Liver (tissue), 8 donors: ENCODE measurements at regions not wholly inside any gene's neighbourhood (a gene's known extent, or its start where the extent isn't known, plus 50 kb on each side); places are given as distances from the start of the nearest gene placed in this dataset.

ENCODE experiments used
- DNase-seq: peaks from one replicate; pipeline ENCODE4 v3.0.0-alpha.2; 2017; ENCODE audit warnings: low spot score
- H3K27ac ChIP-seq, 2 donors: one replicate each; pipeline ENCODE4 v1.7.0; 2013; ENCODE audit warnings: inconsistent platforms in 2 of 2, low read length in 2 of 2, control low read depth in 1 of 2, low read depth in 1 of 2, mild to moderate bottlenecking in 1 of 2
- H3K27me3 ChIP-seq, 4 donors: one replicate each; pipeline versions ENCODE4 v1.6.1 to v1.7.0; 2013; ENCODE audit warnings: low read length in 3 of 4, inconsistent platforms in 1 of 4, mild to moderate bottlenecking in 1 of 4, moderate library complexity in 1 of 4; ENCODE audit not compliant: control insufficient read depth in 4 of 4, insufficient read depth in 4 of 4
- H3K36me3 ChIP-seq, 4 donors: one replicate each; pipeline versions ENCODE4 v1.6.1 to v1.7.0; 2013; ENCODE audit warnings: low read length in 3 of 4, mild to moderate bottlenecking in 3 of 4, low read depth in 1 of 4, moderate library complexity in 1 of 4; ENCODE audit not compliant: control insufficient read depth in 4 of 4, insufficient read depth in 3 of 4
- H3K4me1 ChIP-seq, 4 donors: one replicate each; pipeline versions ENCODE4 v1.6.1 to v1.7.0; 2013; ENCODE audit warnings: low read length in 3 of 4, mild to moderate bottlenecking in 3 of 4, moderate library complexity in 1 of 4; ENCODE audit not compliant: control insufficient read depth in 4 of 4, insufficient read depth in 4 of 4
- H3K4me3 ChIP-seq, 3 donors: one replicate each; pipeline versions ENCODE4 v1.6.1 to v1.7.0; 2013; ENCODE audit warnings: low read length in 3 of 3, control low read depth in 1 of 3, low read depth in 1 of 3, mild to moderate bottlenecking in 1 of 3
- H3K9ac ChIP-seq, 2 donors: one replicate each; pipeline ENCODE4 v1.7.0; 2013; ENCODE audit warnings: low read length in 2 of 2, mild to moderate bottlenecking in 2 of 2, moderate library complexity in 2 of 2, control low read depth in 1 of 2, low read depth in 1 of 2
- H3K9me3 ChIP-seq, 4 donors: one replicate each; pipeline versions ENCODE4 v1.6.1 to v1.7.0; 2013; ENCODE audit warnings: low read length in 3 of 4; ENCODE audit not compliant: control insufficient read depth in 4 of 4
- EGR1 ChIP-seq, 2 donors: IDR thresholded peaks; 2 replicates each; pipeline ENCODE4 v1.6.1; 2016 to 2018; ENCODE audit warnings: antibody characterized with exemption in 2 of 2, low read depth in 2 of 2
- FOXA1 ChIP-seq: IDR thresholded peaks from 2 replicates; pipeline ENCODE4 v1.6.1; 2016; ENCODE audit warnings: antibody characterized with exemption
- FOXA2 ChIP-seq: IDR thresholded peaks from 2 replicates; pipeline ENCODE4 v1.6.1; 2016; ENCODE audit warnings: antibody characterized with exemption
- GABPA ChIP-seq, 2 donors: IDR thresholded peaks in 1 of 2; conservative IDR thresholded peaks in 1 of 2; 2 replicates each; pipeline ENCODE4 v1.6.1; 2016; ENCODE audit warnings: antibody characterized with exemption in 2 of 2, mild to moderate bottlenecking in 1 of 2, moderate library complexity in 1 of 2
- HNF4A ChIP-seq, 2 donors: conservative IDR thresholded peaks; 2 replicates each; pipeline ENCODE4 v1.6.1; 2016; ENCODE audit warnings: antibody characterized with exemption in 2 of 2, mild to moderate bottlenecking in 2 of 2
- JUND ChIP-seq, 2 donors: IDR thresholded peaks; 2 replicates each; pipeline ENCODE4 v1.6.1; 2016; ENCODE audit warnings: antibody characterized with exemption in 2 of 2
- NR2F2 ChIP-seq: IDR thresholded peaks from 2 replicates; pipeline ENCODE4 v1.6.1; 2016; ENCODE audit warnings: antibody characterized with exemption
- RAD21 ChIP-seq, 2 donors: IDR thresholded peaks; 2 replicates each; pipeline ENCODE4 v1.6.1; 2016; ENCODE audit warnings: antibody characterized with exemption in 2 of 2, mild to moderate bottlenecking in 2 of 2
- RXRA ChIP-seq, 2 donors: IDR thresholded peaks; 2 replicates each; pipeline ENCODE4 v1.6.1; 2017 to 2018; ENCODE audit warnings: antibody characterized with exemption in 2 of 2, mild to moderate bottlenecking in 1 of 2
- SP1 ChIP-seq: IDR thresholded peaks from 2 replicates; pipeline ENCODE4 v1.6.1; 2018; ENCODE audit warnings: antibody characterized with exemption, mild to moderate bottlenecking
- TAF1 ChIP-seq: conservative IDR thresholded peaks from 2 replicates; pipeline ENCODE4 v1.6.1; 2016; ENCODE audit warnings: antibody characterized with exemption, mild to moderate bottlenecking
- YY1 ChIP-seq: IDR thresholded peaks from 2 replicates; pipeline ENCODE4 v1.6.1; 2016; ENCODE audit warnings: antibody characterized with exemption, mild to moderate bottlenecking
- WGBS: extraction: QIAGEN DNeasy Blood & Tissue Kit; methylation state at CpG from one replicate; pipeline ENCODE4 v1.1.7; 2013; 5-methylcytosine and 5-hydroxymethylcytosine counted together
- TF ChIP-seq, protein P1 (sequence below): IDR thresholded peaks from 2 replicates; pipeline ENCODE4 v1.6.1; 2016; ENCODE audit warnings: antibody characterized with exemption
- TF ChIP-seq, protein P2 (sequence below): IDR thresholded peaks from 2 replicates; pipeline ENCODE4 v1.6.1; 2016; ENCODE audit warnings: antibody characterized with exemption
- TF ChIP-seq, protein P3 (sequence below): IDR thresholded peaks from 2 replicates; pipeline ENCODE4 v1.6.1; 2016; ENCODE audit warnings: antibody characterized with exemption, mild to moderate bottlenecking
- TF ChIP-seq, protein P4 (sequence below): fragments of 150-350 bp; IDR thresholded peaks from 2 replicates; pipeline ENCODE4 v1.5.1; 2017; ENCODE audit warnings: improper control_type of control experiment, low read depth, low read length; ENCODE audit not compliant: missing input control
- TF ChIP-seq, protein P5 (sequence below): IDR thresholded peaks from 2 replicates; pipeline ENCODE4 v1.6.1; 2016; ENCODE audit warnings: antibody characterized with exemption
- donor health status: healthy.
- donor health status: healthy.
- donor health status: healthy.
- donor health status: healthy.
- donor health status: healthy.

DNA sequence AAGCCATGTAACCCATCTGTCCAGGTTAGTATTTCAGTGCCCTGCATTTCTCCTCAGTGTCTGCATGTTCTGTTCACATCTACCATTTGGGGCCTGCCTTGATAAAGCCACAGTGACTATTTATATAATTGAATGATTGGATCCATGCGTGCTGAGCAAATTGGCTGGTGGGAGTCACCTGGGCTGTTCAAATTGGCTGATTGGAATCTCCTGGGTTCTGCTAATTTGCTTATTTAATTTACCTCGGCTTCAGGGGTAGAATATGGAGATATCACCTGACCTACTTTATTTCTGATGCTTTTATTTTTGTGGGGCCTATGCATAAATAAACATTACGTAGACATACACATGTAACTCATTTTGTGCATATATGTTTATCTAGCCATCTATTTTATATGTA is 167.7 kb downstream of the ZNF486 start:
- Histone ChIP-seq H3K4me1 (no peaks in the 10 kb centered on the region), H3K9me3 (no peaks in the 10 kb centered on the region), H3K27me3 (no peaks in the 10 kb centered on the region), H3K4me3 (no peak overlapping the region), H3K9ac (no peak overlapping the region), H3K27ac (no peak overlapping the region), H3K36me3 (no peaks in the 10 kb centered on the region)
- DNase-seq = no peak
- WGBS = 66% methylated on average over 3 of the region's 3 CpGs
- TF ChIP-seq TAF1 = no peak
- TF ChIP-seq NR2F2 = no peak
- TF ChIP-seq, protein P1, sequence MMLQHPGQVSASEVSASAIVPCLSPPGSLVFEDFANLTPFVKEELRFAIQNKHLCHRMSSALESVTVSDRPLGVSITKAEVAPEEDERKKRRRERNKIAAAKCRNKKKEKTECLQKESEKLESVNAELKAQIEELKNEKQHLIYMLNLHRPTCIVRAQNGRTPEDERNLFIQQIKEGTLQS = no peak
- TF ChIP-seq, protein P2, sequence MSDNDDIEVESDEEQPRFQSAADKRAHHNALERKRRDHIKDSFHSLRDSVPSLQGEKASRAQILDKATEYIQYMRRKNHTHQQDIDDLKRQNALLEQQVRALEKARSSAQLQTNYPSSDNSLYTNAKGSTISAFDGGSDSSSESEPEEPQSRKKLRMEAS = no peak
- TF ChIP-seq RXRA (IDR thresholded peaks at IDR 0.05) = no peak

DNA sequence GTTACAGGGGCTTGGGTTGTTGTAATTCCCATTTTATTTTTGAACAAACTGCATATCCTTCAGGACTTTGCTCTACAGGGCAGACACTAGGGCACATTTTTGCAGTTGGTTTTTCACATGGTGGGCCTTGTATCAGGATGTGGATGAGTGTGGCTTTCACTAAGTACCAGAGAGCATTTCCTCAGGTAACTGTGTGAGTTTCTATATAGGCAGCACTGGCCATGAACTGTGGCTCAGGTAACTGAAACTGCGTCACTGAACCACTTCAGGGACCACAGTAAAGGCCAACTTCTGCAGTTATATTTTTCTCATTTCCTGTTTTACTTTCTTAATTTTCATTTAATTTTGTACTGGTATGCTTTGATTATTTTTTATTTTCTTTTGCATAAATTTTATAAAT is 166.5 kb downstream of the ZNF486 start:
- Histone ChIP-seq H3K9me3 (no peaks in the 10 kb centered on the region), H3K27me3 (no peaks in the 10 kb centered on the region), H3K9ac (no peak overlapping the region), H3K4me3 (no peak overlapping the region), H3K36me3 (no peaks in the 10 kb centered on the region), H3K4me1 (no peaks in the 10 kb centered on the region), H3K27ac (no peak overlapping the region)
- TF ChIP-seq FOXA2 = no peak
- TF ChIP-seq, protein P3, sequence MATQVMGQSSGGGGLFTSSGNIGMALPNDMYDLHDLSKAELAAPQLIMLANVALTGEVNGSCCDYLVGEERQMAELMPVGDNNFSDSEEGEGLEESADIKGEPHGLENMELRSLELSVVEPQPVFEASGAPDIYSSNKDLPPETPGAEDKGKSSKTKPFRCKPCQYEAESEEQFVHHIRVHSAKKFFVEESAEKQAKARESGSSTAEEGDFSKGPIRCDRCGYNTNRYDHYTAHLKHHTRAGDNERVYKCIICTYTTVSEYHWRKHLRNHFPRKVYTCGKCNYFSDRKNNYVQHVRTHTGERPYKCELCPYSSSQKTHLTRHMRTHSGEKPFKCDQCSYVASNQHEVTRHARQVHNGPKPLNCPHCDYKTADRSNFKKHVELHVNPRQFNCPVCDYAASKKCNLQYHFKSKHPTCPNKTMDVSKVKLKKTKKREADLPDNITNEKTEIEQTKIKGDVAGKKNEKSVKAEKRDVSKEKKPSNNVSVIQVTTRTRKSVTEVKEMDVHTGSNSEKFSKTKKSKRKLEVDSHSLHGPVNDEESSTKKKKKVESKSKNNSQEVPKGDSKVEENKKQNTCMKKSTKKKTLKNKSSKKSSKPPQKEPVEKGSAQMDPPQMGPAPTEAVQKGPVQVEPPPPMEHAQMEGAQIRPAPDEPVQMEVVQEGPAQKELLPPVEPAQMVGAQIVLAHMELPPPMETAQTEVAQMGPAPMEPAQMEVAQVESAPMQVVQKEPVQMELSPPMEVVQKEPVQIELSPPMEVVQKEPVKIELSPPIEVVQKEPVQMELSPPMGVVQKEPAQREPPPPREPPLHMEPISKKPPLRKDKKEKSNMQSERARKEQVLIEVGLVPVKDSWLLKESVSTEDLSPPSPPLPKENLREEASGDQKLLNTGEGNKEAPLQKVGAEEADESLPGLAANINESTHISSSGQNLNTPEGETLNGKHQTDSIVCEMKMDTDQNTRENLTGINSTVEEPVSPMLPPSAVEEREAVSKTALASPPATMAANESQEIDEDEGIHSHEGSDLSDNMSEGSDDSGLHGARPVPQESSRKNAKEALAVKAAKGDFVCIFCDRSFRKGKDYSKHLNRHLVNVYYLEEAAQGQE = no peak
- TF ChIP-seq SP1 = no peak
- no peak for TF ChIP-seq EGR1 (IDR thresholded peaks at IDR 0.05; ENCODE audit: low read depth in 2 of 2)
- TF ChIP-seq, protein P4, sequence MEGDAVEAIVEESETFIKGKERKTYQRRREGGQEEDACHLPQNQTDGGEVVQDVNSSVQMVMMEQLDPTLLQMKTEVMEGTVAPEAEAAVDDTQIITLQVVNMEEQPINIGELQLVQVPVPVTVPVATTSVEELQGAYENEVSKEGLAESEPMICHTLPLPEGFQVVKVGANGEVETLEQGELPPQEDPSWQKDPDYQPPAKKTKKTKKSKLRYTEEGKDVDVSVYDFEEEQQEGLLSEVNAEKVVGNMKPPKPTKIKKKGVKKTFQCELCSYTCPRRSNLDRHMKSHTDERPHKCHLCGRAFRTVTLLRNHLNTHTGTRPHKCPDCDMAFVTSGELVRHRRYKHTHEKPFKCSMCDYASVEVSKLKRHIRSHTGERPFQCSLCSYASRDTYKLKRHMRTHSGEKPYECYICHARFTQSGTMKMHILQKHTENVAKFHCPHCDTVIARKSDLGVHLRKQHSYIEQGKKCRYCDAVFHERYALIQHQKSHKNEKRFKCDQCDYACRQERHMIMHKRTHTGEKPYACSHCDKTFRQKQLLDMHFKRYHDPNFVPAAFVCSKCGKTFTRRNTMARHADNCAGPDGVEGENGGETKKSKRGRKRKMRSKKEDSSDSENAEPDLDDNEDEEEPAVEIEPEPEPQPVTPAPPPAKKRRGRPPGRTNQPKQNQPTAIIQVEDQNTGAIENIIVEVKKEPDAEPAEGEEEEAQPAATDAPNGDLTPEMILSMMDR = no peak
- TF ChIP-seq, protein P1 = no peak
- TF ChIP-seq FOXA1 = no peak
- no peak for TF ChIP-seq HNF4A (conservative IDR thresholded peaks at IDR 0.05)
- no peak for TF ChIP-seq TAF1
- TF ChIP-seq GABPA (IDR thresholded peaks at IDR 0.05 in 1 of 2, conservative IDR thresholded peaks at IDR 0.05 in 1 of 2) = no peak
- no peak for TF ChIP-seq NR2F2
- no peak for TF ChIP-seq YY1
- TF ChIP-seq, protein P5, sequence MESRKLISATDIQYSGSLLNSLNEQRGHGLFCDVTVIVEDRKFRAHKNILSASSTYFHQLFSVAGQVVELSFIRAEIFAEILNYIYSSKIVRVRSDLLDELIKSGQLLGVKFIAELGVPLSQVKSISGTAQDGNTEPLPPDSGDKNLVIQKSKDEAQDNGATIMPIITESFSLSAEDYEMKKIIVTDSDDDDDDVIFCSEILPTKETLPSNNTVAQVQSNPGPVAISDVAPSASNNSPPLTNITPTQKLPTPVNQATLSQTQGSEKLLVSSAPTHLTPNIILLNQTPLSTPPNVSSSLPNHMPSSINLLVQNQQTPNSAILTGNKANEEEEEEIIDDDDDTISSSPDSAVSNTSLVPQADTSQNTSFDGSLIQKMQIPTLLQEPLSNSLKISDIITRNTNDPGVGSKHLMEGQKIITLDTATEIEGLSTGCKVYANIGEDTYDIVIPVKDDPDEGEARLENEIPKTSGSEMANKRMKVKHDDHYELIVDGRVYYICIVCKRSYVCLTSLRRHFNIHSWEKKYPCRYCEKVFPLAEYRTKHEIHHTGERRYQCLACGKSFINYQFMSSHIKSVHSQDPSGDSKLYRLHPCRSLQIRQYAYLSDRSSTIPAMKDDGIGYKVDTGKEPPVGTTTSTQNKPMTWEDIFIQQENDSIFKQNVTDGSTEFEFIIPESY = no peak
- no peak for TF ChIP-seq RAD21 (IDR thresholded peaks at IDR 0.05)
- TF ChIP-seq, protein P2 = no peak
- TF ChIP-seq JUND (IDR thresholded peaks at IDR 0.05) = no peak
- no peak for DNase-seq
- WGBS = 95% methylated on average over 1 of the region's 1 CpG
